HS-27A (cell line): ENCODE measurements at regions not wholly inside any gene's neighbourhood (a gene's known extent, or its start where the extent isn't known, plus 50 kb on each side); places are given as distances from the start of the nearest gene placed in this dataset.

Experiments used
- DNase-seq: peaks from one replicate; pipeline ENCODE4 v3.0.0-alpha.2; 2012; ENCODE audit warnings: low read depth, missing footprints

- DNase-seq: no peak
These were observed 265.7 kb downstream of the DLEU7 start for GRCh38 chr13:50577806-50578205.

DNA sequence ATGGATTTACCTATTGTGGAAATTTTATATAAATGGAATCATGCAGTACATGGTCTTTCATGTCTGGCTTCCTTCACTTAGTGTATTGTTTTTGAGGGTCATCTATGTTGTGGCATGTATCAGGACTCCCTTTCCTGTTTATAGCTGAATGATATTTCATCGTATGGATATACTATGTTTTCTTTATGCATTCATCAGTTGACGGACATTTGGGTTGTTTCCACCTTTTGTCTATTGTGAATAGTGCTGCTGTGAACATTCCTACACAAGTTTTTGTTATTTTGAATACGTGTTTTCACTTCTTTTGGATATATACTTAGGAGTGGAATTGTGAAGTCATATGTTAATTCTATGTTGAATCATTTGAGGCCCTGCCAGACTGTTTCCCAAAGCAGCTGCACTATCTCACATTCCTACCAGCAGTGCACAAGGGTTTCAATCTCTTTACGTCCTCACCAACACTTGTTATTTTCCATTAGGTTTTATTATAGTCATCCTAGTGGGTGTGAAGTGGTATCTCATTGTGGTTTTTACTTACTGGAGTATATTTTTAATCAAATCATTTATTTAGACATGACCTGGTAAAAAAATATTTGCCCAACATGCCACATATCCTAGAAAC is 262.7 kb downstream of the DLEU7 start:
- DNase-seq: no peak

DNA sequence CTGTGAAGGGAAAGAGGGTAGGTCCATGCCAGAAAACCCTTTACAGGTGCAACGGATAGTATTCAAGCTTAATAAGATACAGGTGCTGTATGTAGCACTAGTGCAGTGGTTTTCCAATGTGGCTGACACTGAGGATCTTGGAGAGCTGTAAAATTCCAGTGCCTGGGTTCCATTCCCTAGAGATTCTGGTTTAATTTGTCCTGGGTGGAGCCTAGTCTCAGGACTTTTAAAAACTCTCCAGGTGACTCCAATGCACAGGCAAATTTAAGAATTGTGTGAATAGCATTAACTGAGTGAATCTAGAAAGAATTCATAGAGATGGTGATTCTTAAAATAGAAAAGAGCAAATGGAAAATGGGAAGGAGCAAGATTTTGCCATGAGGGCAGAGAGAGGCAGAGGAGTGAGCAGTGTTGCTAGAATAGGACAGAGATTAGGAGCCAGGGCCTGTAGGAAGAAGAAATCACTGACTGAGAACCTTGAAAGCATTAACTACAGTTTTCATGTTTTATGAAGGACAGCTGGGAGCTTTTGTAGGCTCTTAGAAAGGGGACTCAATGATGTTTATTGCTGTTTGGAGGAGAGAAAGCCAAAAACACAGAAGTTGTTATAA is 261.8 kb downstream of the DLEU7 start:
- no peak for DNase-seq

DNA sequence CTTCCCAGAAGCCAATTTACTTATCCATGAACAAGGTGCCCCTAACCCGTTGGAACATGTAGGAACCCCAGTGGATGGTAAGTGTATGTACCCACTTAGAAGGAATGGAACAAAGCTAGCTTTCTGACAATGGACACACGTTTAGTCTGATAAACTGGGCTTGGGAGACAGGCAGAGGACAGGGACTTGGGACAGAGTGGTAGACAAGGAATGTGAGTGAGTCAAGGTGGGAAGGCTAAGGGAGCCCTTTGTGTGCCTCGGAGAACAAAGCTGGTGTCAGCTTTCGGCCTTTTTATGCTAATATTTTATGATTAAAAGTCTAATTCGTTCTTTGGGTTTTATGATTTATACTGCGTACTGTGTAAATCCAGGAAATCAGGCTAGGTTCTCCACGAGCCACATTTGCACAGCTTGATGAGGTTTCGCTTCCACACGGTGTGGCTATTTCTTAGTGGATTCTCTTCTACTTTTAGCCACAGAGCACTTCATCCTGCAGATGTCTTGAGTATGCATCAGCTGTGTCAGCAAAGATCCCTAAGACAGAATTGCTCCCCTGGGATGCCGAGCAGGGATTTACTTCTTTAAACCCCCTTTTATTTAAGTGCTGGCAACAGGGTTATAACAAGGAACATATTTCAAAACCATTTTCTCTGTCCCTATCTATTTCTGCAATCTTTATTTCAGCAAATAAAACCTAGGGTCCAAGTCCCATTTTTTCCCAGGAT is 258.5 kb downstream of the DLEU7 start:
- DNase-seq: no peak

- DNase-seq: no peak
These were observed 257.6 kb downstream of the DLEU7 start for GRCh38 chr13:50585674-50586413.

DNA sequence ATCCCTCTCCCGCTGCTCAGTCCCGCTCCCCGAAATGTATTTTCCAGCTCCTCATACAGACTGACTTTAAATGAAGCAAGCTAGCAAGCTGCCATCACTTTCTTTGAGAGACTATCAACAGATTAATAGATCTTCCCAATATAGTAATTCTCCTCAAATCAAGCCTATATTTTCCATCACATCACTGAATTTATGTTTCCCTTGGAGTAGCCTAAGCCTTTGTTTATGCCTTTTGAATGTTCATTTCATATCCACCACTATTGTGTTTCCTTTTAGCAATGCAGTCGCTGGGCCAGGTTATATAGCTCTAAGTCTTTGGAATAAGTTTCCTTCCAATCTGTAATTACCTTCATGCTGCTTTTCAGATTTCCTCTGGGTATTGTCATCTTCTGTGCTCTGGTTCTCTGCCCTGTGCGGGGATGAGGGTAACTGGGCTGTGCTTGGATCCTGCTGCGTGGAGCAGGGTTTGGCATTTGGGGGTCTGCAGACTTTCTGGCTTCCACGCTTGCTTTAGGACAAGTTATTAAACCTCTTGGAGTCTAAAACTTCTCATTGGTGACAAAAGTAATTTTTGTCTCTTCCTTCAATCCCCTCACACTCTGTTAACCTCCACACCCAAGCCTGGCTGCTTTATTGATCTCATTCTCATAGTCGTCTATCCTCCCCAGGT is 256.9 kb downstream of the DLEU7 start:
- no peak for DNase-seq

DNA sequence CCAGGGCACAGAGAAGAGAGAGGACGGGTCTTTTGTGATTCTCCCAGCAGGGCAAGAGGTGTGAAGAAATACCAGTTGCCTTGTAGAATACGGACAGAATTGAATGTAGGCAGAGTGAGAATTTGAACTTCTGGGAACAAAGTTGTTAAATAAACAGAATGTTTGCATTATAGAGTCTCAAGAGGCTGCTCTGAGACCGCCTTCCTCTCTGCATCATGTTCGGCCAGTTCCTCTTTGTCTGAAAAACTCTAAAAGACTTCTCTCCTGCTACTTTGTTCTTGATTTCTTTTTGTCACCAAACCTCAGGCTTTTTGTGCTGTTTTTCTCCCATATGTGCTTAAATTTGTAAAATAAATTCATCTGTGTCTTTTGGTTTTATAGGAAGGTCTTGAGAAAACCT is 256.4 kb downstream of the DLEU7 start:
- no peak for DNase-seq

DNA sequence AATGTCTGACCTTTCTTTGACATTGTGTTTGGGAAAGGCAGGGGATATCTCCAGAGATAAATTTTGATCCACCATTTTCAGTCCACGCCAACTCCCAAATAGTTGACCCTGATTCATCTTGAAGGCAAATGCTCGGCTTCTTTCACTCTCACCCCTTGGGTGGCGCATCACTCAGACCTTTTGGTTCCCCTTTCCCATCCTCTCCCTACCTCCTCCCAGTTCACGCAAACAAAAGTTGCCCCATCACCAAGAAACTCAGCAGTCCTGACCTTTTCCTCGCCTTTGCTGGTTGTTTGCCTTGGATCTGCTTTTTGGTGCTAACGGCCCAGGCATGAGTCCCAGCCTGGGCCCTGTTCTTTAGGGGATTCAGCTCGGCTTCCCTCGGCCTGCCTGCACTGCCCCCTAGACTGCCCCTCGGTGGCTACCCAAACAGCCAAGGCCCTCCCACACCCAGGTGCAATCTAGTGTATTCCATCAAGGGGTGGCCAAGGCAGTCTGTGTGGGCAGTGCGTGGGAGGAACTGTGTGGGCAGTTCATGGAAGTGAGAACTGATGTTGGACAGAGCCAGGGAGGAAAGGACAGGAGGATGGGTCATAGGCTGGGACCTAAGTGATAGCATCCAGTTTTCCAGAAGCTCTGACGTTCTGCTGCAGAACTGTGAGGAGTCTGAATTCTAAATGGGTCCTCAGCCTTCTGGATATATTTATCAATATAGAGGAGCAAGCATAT is 255.7 kb downstream of the DLEU7 start:
- no peak for DNase-seq

DNA sequence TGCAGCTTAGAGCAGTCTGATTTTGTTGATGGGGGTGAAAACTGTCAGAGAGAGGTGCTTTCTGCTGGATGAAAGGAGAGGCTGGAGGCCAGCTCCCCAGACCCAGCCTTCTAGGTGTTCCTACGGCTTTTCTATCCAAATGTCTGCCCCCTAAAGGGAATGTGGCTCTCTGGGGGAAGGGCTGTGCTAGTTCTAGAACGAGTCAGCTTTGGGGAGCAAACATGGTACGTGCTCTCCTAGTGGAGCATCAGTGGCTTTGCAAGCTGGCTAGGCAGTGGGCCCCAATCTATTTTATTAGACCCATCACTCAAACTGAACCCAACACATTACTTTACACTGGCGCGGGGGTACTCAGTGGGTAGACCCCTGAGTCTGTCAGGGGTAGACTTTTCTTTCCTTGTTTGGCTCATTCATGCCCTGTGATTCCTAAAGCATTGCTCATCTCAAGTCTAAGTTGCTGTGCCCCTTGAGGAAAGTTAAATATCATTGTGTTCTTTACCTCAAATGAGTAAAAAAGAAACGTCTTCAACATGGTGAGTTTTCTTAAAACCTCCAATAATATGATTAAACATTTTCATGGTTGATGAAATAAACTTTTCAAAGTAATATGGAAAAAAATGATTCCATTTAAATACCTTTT is 254.9 kb downstream of the DLEU7 start:
- DNase-seq: no peak

DNA sequence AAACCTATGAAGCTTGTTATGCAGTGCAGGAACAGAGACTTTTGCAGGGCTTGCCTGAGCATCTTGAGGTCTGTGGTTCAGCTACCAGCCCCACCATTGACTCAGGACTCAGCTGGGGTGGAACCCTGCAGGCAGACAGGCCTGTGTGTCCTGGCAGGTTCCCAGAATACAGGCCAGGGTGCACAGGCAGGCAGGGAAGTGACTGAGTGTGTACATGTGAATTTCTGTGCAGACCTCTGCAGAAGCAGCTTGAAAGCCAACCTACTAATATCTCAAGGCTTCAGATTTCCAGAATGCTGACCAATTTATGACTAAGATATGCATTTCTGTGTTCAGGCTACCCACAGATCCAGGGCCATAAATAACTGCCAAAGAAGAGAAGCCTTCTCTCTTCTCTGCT is 254.4 kb downstream of the DLEU7 start:
- DNase-seq: peak; percentile 64

DNA sequence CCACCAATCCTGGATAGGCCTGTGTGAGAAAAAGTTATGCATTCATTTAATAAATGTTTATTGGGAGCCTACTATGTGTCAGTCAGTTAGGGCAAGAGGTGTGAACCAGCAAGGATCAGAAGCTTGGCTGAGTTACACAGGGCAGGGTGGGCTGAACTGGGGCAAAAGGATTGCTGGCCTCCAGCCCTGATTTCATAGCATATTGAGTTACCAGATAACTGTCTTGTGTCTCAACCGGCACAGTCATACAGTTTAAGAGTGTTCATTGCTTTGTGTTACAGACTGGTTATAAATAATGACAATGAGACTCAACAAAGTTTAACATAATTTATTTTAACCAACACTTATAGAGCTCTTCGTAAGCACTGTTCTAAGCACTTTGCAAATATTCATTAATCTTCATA is 253.8 kb downstream of the DLEU7 start:
- DNase-seq: no peak

- no peak for DNase-seq
These were observed 250.9 kb downstream of the DLEU7 start for GRCh38 chr13:50592412-50593155.

GRCh38 chr13:50593207-50593606 is 250.3 kb downstream of the DLEU7 start:
- no peak for DNase-seq

DNA sequence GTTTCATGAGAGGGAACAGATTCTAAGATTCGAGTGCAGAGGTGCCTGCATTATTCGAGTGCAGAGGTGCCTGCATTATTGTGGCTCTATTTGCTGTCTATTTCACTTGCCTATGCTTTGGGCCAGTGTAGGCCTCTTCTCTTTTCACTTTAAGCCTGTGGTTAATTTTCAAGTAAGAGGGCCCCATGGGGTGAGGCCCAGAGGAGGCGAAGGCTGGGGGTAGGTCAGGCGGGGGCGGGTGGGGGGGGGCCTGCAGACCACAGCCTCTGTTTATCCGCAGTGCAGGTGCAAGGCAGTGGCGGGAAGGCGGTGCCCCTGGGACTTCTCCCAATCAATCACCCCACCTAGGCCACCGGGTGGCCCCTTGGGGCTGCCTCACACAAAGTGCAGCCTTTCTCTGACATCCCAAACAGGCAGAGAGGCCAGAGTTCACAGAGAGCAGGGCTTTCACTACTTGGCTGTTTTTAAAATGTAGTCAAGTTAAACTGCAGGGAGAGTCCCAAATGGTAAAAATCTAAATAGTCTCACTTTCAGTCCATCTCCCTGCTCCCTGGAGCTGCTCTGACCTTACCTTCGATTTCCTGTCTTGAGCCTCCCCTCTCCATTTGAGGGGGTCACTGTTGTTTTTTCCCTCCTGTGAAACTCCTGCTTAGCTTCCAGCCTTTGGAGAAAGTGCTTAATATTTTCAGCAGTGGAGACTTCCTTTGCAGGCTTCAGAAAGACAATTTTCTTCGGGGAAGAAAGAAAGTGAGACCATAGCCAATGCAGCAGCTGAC is 249.0 kb downstream of the DLEU7 start:
- DNase-seq: no peak

GRCh38 chr13:50595196-50595595 is 248.3 kb downstream of the DLEU7 start:
- DNase-seq: no peak

DNA sequence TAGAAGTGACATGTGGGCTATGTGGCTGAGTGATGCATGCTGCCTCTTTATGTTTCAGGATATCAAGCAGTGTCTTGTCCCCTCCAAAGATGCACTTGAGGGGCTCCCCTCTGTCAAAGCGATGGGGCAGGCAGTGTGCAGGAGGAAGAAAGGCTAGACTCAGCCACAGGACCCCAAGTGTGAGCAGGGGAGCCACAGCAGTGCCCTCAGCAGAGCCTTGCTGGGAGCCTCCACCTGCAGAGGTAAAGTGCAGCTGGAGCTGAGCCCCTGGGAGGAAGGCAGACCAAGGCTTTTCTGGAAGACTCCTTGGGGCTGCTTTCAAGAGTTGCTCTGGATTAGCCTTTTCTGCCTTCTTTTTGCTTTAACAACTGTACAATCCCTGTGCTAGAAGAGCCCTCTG is 247.3 kb downstream of the DLEU7 start:
- DNase-seq: no peak

- DNase-seq: no peak
These were observed 246.7 kb downstream of the DLEU7 start for GRCh38 chr13:50596776-50597203.

DNA sequence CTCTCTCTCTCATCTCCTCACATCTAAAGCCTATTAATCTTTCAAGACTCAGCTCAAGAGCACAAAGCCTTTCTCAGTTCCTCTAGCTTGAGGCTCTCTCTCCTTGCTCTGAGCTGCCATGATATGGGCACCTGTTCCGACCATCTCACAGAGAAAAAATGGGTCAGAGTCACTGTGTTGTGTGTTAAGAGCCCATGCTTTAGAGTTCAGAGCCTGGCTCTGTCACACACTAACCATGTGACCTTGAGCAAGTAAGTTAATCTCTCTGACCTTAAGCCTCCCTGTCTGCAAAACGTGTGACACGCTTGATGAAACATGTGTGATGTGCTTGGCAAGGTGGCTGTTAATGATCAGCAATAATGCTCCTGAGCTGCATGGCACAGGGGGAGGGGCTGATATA is 245.2 kb downstream of the DLEU7 start:
- no peak for DNase-seq

GRCh38 chr13:50599046-50599445 is 244.4 kb downstream of the DLEU7 start:
- no peak for DNase-seq

GRCh38 chr13:50599927-50600326 is 243.6 kb downstream of the DLEU7 start:
- DNase-seq: no peak
